ENCODE measurements at regions not wholly inside any gene's neighbourhood (a gene's known extent, or its start where the extent isn't known, plus 50 kb on each side); places are given as distances from the start of the nearest gene placed in this dataset.

DNA sequence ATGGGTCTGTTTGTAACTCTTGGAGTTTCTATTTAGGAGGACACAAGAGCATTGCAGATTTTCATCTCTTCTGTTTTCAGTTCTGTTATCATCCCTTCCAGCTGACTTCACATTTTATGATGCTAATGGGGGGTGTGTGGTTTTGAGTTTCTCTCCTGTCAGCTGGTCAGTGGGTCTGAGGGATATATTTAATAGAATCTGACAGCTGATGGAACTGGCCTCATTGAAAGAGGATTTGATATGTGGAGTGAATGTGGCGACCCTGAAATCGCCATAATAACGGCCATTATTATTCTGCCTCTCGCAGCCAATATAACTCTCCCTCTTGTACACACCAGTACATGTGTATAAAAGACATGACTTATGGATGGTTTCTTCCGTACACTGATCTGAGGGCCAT is 128.1 kb downstream of the SALL1 start:
- H3K4me1 ChIP-seq (ENCODE audit: control insufficient read depth, insufficient read depth, low read length): no peaks in the 10 kb centered on the region
- H3K27ac ChIP-seq (ENCODE audit: insufficient read depth, low read length): no peak overlapping the region
- H3K9ac ChIP-seq (ENCODE audit: low read depth, low read length): no peak overlapping the region
- no peak overlapping the region for H4K91ac ChIP-seq (ENCODE audit: insufficient read depth, low read depth, low read length)
- no peaks in the 10 kb centered on the region for H3K9me1 ChIP-seq (ENCODE audit: insufficient read depth, low read length)
- H3K23ac ChIP-seq (ENCODE audit: low read depth, low read length): no peak overlapping the region
- no peak overlapping the region for H3K4me3 ChIP-seq (ENCODE audit: insufficient read depth, low read depth, low read length)
- no peak overlapping the region for H4K5ac ChIP-seq (ENCODE audit: low read depth, low read length)
- H2AFZ ChIP-seq (replicated peaks; ENCODE audit: low read length, poor library complexity): no peak overlapping the region
- DNase-seq (no peak), ATAC-seq (ENCODE audit: low read depth) (no peak)
- H2BK120ac ChIP-seq (ENCODE audit: low read depth, low read length): no peak overlapping the region
- H2BK15ac ChIP-seq (ENCODE audit: low read depth, low read length): no peak overlapping the region
- H3K27me3 ChIP-seq (ENCODE audit: control insufficient read depth, insufficient read depth, low read length): no peaks in the 10 kb centered on the region
- H4K8ac ChIP-seq (ENCODE audit: low read depth in 2 of 2, low read length in 2 of 2): no peak overlapping the region
- WGBS, 2 experiments (ENCODE audit: extremely low coverage in 2 of 2, insufficient read length in 1 of 2): no CpG with 5 or more reads among the region's 5 CpGs
- no peak overlapping the region for H2BK20ac ChIP-seq (ENCODE audit: low read depth, low read length)
- H2AK5ac ChIP-seq (ENCODE audit: low read depth, low read length): no peak overlapping the region
- H3K9me3 ChIP-seq (ENCODE audit: control insufficient read depth, insufficient read depth, low read length): no peaks in the 10 kb centered on the region
- no peak for TF ChIP-seq CHD1 (IDR thresholded peaks at IDR 0.05; ENCODE audit: low read depth, low read length)
- no peak for TF ChIP-seq SMC3 (IDR thresholded peaks at IDR 0.05; ENCODE audit: low read depth, low read length)
- no peak for TF ChIP-seq MXI1 (IDR thresholded peaks at IDR 0.05; ENCODE audit: borderline replicate concordance, low read depth, low read length)
- TF ChIP-seq, protein P1, sequence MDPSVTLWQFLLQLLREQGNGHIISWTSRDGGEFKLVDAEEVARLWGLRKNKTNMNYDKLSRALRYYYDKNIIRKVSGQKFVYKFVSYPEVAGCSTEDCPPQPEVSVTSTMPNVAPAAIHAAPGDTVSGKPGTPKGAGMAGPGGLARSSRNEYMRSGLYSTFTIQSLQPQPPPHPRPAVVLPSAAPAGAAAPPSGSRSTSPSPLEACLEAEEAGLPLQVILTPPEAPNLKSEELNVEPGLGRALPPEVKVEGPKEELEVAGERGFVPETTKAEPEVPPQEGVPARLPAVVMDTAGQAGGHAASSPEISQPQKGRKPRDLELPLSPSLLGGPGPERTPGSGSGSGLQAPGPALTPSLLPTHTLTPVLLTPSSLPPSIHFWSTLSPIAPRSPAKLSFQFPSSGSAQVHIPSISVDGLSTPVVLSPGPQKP (IDR thresholded peaks at IDR 0.05; ENCODE audit: borderline replicate concordance, low read depth, low read length): no peak
- TF ChIP-seq, protein P2, sequence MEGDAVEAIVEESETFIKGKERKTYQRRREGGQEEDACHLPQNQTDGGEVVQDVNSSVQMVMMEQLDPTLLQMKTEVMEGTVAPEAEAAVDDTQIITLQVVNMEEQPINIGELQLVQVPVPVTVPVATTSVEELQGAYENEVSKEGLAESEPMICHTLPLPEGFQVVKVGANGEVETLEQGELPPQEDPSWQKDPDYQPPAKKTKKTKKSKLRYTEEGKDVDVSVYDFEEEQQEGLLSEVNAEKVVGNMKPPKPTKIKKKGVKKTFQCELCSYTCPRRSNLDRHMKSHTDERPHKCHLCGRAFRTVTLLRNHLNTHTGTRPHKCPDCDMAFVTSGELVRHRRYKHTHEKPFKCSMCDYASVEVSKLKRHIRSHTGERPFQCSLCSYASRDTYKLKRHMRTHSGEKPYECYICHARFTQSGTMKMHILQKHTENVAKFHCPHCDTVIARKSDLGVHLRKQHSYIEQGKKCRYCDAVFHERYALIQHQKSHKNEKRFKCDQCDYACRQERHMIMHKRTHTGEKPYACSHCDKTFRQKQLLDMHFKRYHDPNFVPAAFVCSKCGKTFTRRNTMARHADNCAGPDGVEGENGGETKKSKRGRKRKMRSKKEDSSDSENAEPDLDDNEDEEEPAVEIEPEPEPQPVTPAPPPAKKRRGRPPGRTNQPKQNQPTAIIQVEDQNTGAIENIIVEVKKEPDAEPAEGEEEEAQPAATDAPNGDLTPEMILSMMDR (conservative IDR thresholded peaks at IDR 0.05; ENCODE audit: low read depth, low read length): no peak
- no peak for TF ChIP-seq POLR2A (IDR thresholded peaks at IDR 0.05; ENCODE audit: low read depth, low read length)
- no peak for TF ChIP-seq RFX5 (IDR thresholded peaks at IDR 0.05; ENCODE audit: low read depth, low read length)
- no peak for TF ChIP-seq FOS (IDR thresholded peaks at IDR 0.05; ENCODE audit: low read depth, low read length)
- no peak overlapping the region for H2BK5ac ChIP-seq (ENCODE audit: low read depth, low read length, poor library complexity, severe bottlenecking)
- no peaks in the 10 kb centered on the region for H4K20me1 ChIP-seq (ENCODE audit: insufficient read depth, low read length)
- H3K4me2 ChIP-seq (ENCODE audit: low read depth, low read length): no peak overlapping the region
- intact Hi-C loops (cut with micrococcal nuclease) (no loop called here), dilution Hi-C loops (cut with HindIII; ENCODE audit: low sequenced_read_pairs, unreplicated experiment) (no loop called here), in situ Hi-C loops (cut with MboI; ENCODE audit: low sequenced_read_pairs) (no loop called here)
- H3K36me3 ChIP-seq (ENCODE audit: control insufficient read depth, insufficient read depth, low read length): no peaks in the 10 kb centered on the region
- H3K18ac ChIP-seq (ENCODE audit: low read depth, low read length): no peak overlapping the region
- no peaks in the 10 kb centered on the region for H3K79me1 ChIP-seq (ENCODE audit: low read depth in 1 of 2, low read length in 2 of 2)
- ChIA-PET CTCF (no interaction called here), POLR2A (ENCODE audit: unreplicated experiment) (no interaction called here)
- no peak overlapping the region for H3K14ac ChIP-seq (replicated peaks; ENCODE audit: low read depth, low read length)
- no peak overlapping the region for H3K56ac ChIP-seq (ENCODE audit: extremely low read depth, insufficient read depth, low read length)
- no peak overlapping the region for H3K4ac ChIP-seq (ENCODE audit: low read depth, low read length)
- no peak overlapping the region for H2AK9ac ChIP-seq (replicated peaks; ENCODE audit: low read depth, low read length, poor library complexity)
- BruUV-seq (replicated peaks): no TSS peak

Data from IMR-90 (cell line).